ENCODE measurements at regions not wholly inside any gene's neighbourhood (a gene's known extent, or its start where the extent isn't known, plus 50 kb on each side); places are given as distances from the start of the nearest gene placed in this dataset.

DNA sequence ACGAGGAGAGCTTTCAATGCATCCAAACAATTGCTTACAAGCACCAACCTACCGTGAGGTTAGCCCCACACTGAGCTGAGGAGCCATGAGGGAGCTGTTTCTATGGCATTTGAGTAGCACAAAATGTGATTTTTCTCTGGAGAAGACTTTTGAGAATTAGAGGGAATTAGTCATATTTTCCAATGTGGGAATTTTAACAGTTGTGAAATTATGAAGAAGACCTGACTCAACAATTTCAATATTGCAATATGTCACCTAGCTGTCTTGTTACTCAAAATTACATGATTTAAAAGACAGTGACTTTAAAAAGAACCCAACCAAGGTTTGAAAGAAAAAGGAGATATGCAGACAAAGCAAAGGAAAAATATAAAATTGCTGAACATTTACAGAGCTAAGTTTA lies 62.6 kb upstream of the LY86 start:
- no peak overlapping the region for H3K9ac ChIP-seq (ENCODE audit: low read length)
- peaks cover 6% of the 10 kb centered on the region for H3K9me3 ChIP-seq (ENCODE audit: insufficient read depth, low read depth, low read length)
- no peak overlapping the region for H2AK5ac ChIP-seq (ENCODE audit: low read length)
- H3K27me3 ChIP-seq (ENCODE audit: insufficient read depth, low read length) = no peaks in the 10 kb centered on the region
- no peak overlapping the region for H4K91ac ChIP-seq (ENCODE audit: low read depth, low read length)
- H2BK5ac ChIP-seq (ENCODE audit: low read depth, low read length, poor library complexity) = no peak overlapping the region
- H3K4me1 ChIP-seq (ENCODE audit: control insufficient read depth in 1 of 2, insufficient read depth in 2 of 2, low read length in 2 of 2) = no peaks in the 10 kb centered on the region
- H4K12ac ChIP-seq (ENCODE audit: low read depth, low read length) = no peak overlapping the region
- H3K27ac ChIP-seq (ENCODE audit: low read depth, low read length) = no peak overlapping the region
- WGBS (ENCODE audit: extremely low coverage, insufficient coverage, insufficient read length) = no CpG with 5 or more reads among the region's 2 CpGs
- H3K79me2 ChIP-seq (ENCODE audit: control insufficient read depth, insufficient read depth, low read length, poor library complexity) = no peaks in the 10 kb centered on the region
- H3K18ac ChIP-seq (ENCODE audit: low read length) = no peak overlapping the region
- no peak overlapping the region for H3K4ac ChIP-seq (ENCODE audit: low read depth, low read length)
- DNase-seq = no peak
- no peak overlapping the region for H2AFZ ChIP-seq (ENCODE audit: insufficient read depth, low read length, poor library complexity)
- H2BK120ac ChIP-seq (ENCODE audit: insufficient read depth, low read length, poor library complexity) = no peak overlapping the region
- no peak overlapping the region for H3K4me2 ChIP-seq (ENCODE audit: low read length)
- no peaks in the 10 kb centered on the region for H3K36me3 ChIP-seq (ENCODE audit: control insufficient read depth in 1 of 2, insufficient read depth in 2 of 2, low read length in 2 of 2)
- H3K4me3 ChIP-seq (ENCODE audit: low read depth, low read length) = no peak overlapping the region
- no peak overlapping the region for H2BK12ac ChIP-seq (ENCODE audit: low read length)
- H4K8ac ChIP-seq (ENCODE audit: low read depth, low read length) = no peak overlapping the region
- H3K79me1 ChIP-seq (ENCODE audit: low read length) = no peaks in the 10 kb centered on the region
- H3K14ac ChIP-seq (ENCODE audit: low read length) = no peak overlapping the region
- no peak overlapping the region for H3K23ac ChIP-seq (ENCODE audit: low read length)

GRCh38 chr6:6529275-6529674 lies 59.2 kb upstream of the LY86 start:
- Histone ChIP-seq H4K12ac (ENCODE audit: low read depth, low read length) (no peak overlapping the region), H3K23ac (ENCODE audit: low read length) (no peak overlapping the region), H3K27ac (ENCODE audit: low read depth, low read length) (no peak overlapping the region), H3K79me2 (ENCODE audit: control insufficient read depth, insufficient read depth, low read length, poor library complexity) (no peaks in the 10 kb centered on the region), H3K36me3 (ENCODE audit: control insufficient read depth in 1 of 2, insufficient read depth in 2 of 2, low read length in 2 of 2) (no peaks in the 10 kb centered on the region), H3K27me3 (ENCODE audit: insufficient read depth, low read length) (no peaks in the 10 kb centered on the region), H3K9ac (ENCODE audit: low read length) (no peak overlapping the region), H3K18ac (ENCODE audit: low read length) (no peak overlapping the region), H2AK5ac (ENCODE audit: low read length) (no peak overlapping the region), H3K14ac (ENCODE audit: low read length) (no peak overlapping the region), H2BK12ac (ENCODE audit: low read length) (no peak overlapping the region), H3K4me3 (ENCODE audit: low read depth, low read length) (no peak overlapping the region), H2BK5ac (ENCODE audit: low read depth, low read length, poor library complexity) (no peak overlapping the region), H4K8ac (ENCODE audit: low read depth, low read length) (no peak overlapping the region), H3K4me1 (ENCODE audit: control insufficient read depth in 1 of 2, insufficient read depth in 2 of 2, low read length in 2 of 2) (no peaks in the 10 kb centered on the region), H3K79me1 (ENCODE audit: low read length) (no peaks in the 10 kb centered on the region), H3K9me3 (ENCODE audit: insufficient read depth, low read depth, low read length) (no peaks in the 10 kb centered on the region), H2AFZ (ENCODE audit: insufficient read depth, low read length, poor library complexity) (no peak overlapping the region), H2BK120ac (ENCODE audit: insufficient read depth, low read length, poor library complexity) (no peak overlapping the region), H3K4ac (ENCODE audit: low read depth, low read length) (no peak overlapping the region), H3K4me2 (ENCODE audit: low read length) (no peak overlapping the region), H4K91ac (ENCODE audit: low read depth, low read length) (no peak overlapping the region)
- no CpG with 5 or more reads among the region's 3 CpGs for WGBS (ENCODE audit: extremely low coverage, insufficient coverage, insufficient read length)
- DNase-seq = no peak

DNA sequence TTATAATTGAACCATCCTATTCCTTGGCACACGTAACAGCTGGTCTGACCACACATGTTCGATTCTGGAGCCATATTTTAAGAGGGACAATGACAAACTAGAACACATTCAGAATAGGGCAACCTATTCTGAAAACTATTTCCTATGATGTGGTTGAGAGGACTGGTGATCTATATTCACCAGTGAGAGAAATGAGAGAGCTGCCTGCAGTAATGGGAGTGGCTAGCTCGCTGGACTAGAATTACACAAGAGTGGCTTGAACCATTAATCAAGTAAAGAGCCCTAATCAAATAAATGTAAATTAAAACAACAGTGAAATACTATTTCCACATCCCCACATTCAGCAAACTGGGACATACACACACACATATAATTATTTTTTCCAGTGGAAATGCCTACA lies 55.3 kb upstream of the LY86 start:
- Histone ChIP-seq H3K4me2 (ENCODE audit: low read length) (no peak overlapping the region), H3K27me3 (ENCODE audit: insufficient read depth, low read length) (no peaks in the 10 kb centered on the region), H2BK12ac (ENCODE audit: low read length) (no peak overlapping the region), H3K9me3 (ENCODE audit: insufficient read depth, low read depth, low read length) (no peaks in the 10 kb centered on the region), H3K4me3 (ENCODE audit: low read depth, low read length) (no peak overlapping the region), H3K27ac (ENCODE audit: low read depth, low read length) (no peak overlapping the region), H3K4me1 (ENCODE audit: control insufficient read depth in 1 of 2, insufficient read depth in 2 of 2, low read length in 2 of 2) (no peaks in the 10 kb centered on the region), H3K18ac (ENCODE audit: low read length) (no peak overlapping the region), H2AK5ac (ENCODE audit: low read length) (no peak overlapping the region), H3K14ac (ENCODE audit: low read length) (no peak overlapping the region), H3K4ac (ENCODE audit: low read depth, low read length) (no peak overlapping the region), H4K91ac (ENCODE audit: low read depth, low read length) (no peak overlapping the region), H3K79me1 (ENCODE audit: low read length) (no peaks in the 10 kb centered on the region), H2BK120ac (ENCODE audit: insufficient read depth, low read length, poor library complexity) (no peak overlapping the region), H3K36me3 (ENCODE audit: control insufficient read depth in 1 of 2, insufficient read depth in 2 of 2, low read length in 2 of 2) (no peaks in the 10 kb centered on the region), H3K23ac (ENCODE audit: low read length) (no peak overlapping the region), H4K8ac (ENCODE audit: low read depth, low read length) (no peak overlapping the region), H2AFZ (ENCODE audit: insufficient read depth, low read length, poor library complexity) (no peak overlapping the region), H4K12ac (ENCODE audit: low read depth, low read length) (no peak overlapping the region), H2BK5ac (ENCODE audit: low read depth, low read length, poor library complexity) (no peak overlapping the region), H3K79me2 (ENCODE audit: control insufficient read depth, insufficient read depth, low read length, poor library complexity) (no peaks in the 10 kb centered on the region), H3K9ac (ENCODE audit: low read length) (no peak overlapping the region)
- no CpG with 5 or more reads among the region's 3 CpGs for WGBS (ENCODE audit: extremely low coverage, insufficient coverage, insufficient read length)
- no peak for DNase-seq

GRCh38 chr6:6534399-6534798 lies 54.1 kb upstream of the LY86 start:
- no peak overlapping the region for H3K27ac ChIP-seq (ENCODE audit: low read depth, low read length)
- no peak for DNase-seq
- H2BK120ac ChIP-seq (ENCODE audit: insufficient read depth, low read length, poor library complexity) = no peak overlapping the region
- H2AK5ac ChIP-seq (ENCODE audit: low read length) = no peak overlapping the region
- H3K4me3 ChIP-seq (ENCODE audit: low read depth, low read length) = no peak overlapping the region
- no peak overlapping the region for H2BK5ac ChIP-seq (ENCODE audit: low read depth, low read length, poor library complexity)
- no peaks in the 10 kb centered on the region for H3K36me3 ChIP-seq (ENCODE audit: control insufficient read depth in 1 of 2, insufficient read depth in 2 of 2, low read length in 2 of 2)
- H3K4me1 ChIP-seq (ENCODE audit: control insufficient read depth in 1 of 2, insufficient read depth in 2 of 2, low read length in 2 of 2) = no peaks in the 10 kb centered on the region
- H3K14ac ChIP-seq (ENCODE audit: low read length) = no peak overlapping the region
- no peak overlapping the region for H3K4me2 ChIP-seq (ENCODE audit: low read length)
- H3K9ac ChIP-seq (ENCODE audit: low read length) = no peak overlapping the region
- no CpG with 5 or more reads among the region's 16 CpGs for WGBS (ENCODE audit: extremely low coverage, insufficient coverage, insufficient read length)
- H3K79me2 ChIP-seq (ENCODE audit: control insufficient read depth, insufficient read depth, low read length, poor library complexity) = no peaks in the 10 kb centered on the region
- H3K27me3 ChIP-seq (ENCODE audit: insufficient read depth, low read length) = no peaks in the 10 kb centered on the region
- no peak overlapping the region for H2BK12ac ChIP-seq (ENCODE audit: low read length)
- H3K9me3 ChIP-seq (ENCODE audit: insufficient read depth, low read depth, low read length) = no peaks in the 10 kb centered on the region
- no peaks in the 10 kb centered on the region for H3K79me1 ChIP-seq (ENCODE audit: low read length)
- no peak overlapping the region for H3K23ac ChIP-seq (ENCODE audit: low read length)
- no peak overlapping the region for H4K91ac ChIP-seq (ENCODE audit: low read depth, low read length)
- H3K4ac ChIP-seq (ENCODE audit: low read depth, low read length) = no peak overlapping the region
- H2AFZ ChIP-seq (ENCODE audit: insufficient read depth, low read length, poor library complexity) = no peak overlapping the region
- H4K8ac ChIP-seq (ENCODE audit: low read depth, low read length) = no peak overlapping the region
- H3K18ac ChIP-seq (ENCODE audit: low read length) = no peak overlapping the region
- H4K12ac ChIP-seq (ENCODE audit: low read depth, low read length) = no peak overlapping the region

Measured in trophoblast cell (in vitro differentiated cells and primary cell).